Transverse colon (tissue), 4 donors: ENCODE measurements at regions not wholly inside any gene's neighbourhood (a gene's known extent, or its start where the extent isn't known, plus 50 kb on each side); places are given as distances from the start of the nearest gene placed in this dataset.

Experiments used
- CTCF ChIP-seq, 5 experiments: fragments of 200-600 bp in 3 of 5; fragments of 450-650 bp in 2 of 5; sonication (generic) in 3 of 5; IDR thresholded peaks; 1 replicate in 2 of 5; 2 replicates in 3 of 5; pipeline ENCODE4 v1.5.1; 2016 to 2017; ENCODE audit warnings: antibody characterized with exemption in 5 of 5, inconsistent platforms in 3 of 5, mild to moderate bottlenecking in 2 of 5, moderate library complexity in 1 of 5
- POLR2AphosphoS5 ChIP-seq, 3 donors: sonication (generic); formaldehyde crosslinking; IDR thresholded peaks; one replicate each; pipeline ENCODE4 v1.6.1; 2016; ENCODE audit warnings: antibody characterized with exemption in 3 of 3

GRCh38 chr2:4549666-4550210 is 846.4 kb downstream of the DCDC2C start:
- TF ChIP-seq CTCF (IDR thresholded peaks at IDR 0.05), result no peak
- no peak for TF ChIP-seq POLR2AphosphoS5 (IDR thresholded peaks at IDR 0.05)
